GM21717 (cell line): ENCODE measurements at regions not wholly inside any gene's neighbourhood (a gene's known extent, or its start where the extent isn't known, plus 50 kb on each side); places are given as distances from the start of the nearest gene placed in this dataset.

Experiments
- ATAC-seq: cut with Tn5 transposase; IDR thresholded peaks from one replicate; pipeline ENCODE4 v1.9.1; 2021; ENCODE audit warnings: mild to moderate bottlenecking, moderate library complexity; ENCODE audit not compliant: unreplicated experiment

DNA sequence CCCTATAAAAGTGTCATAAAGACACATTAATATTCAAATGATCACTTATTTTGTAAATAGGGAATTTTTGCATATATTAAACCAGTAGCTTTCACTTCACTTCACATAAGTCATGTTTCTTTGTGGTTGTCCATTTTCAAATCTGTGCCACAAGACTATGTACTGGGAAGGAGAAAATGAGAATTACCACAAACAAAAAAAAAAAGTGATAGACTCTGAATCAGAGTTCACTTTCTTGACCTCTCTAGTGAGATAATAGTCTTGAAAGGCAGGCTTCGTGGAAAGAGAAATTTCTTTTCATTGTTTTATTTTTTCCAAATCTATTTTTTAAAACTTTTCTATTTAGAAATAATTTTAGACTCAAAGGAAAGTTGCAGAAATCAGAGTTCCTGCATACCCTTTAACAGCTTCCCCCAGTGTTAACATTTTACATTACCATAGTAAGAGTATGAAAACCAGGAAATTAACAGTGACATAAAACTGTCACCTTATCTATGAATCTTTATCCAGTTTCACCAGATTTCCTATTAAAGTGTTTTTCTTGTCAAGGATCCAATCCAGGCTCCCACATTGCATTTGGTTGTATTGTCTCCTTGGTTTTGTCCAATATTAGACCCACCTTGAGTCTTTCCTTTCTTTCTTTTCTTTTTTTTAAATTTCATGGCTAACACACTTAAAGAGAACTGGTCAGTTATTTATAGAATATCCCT is 215.4 kb upstream of the PGRMC2 start:
- ATAC-seq, result no peak

DNA sequence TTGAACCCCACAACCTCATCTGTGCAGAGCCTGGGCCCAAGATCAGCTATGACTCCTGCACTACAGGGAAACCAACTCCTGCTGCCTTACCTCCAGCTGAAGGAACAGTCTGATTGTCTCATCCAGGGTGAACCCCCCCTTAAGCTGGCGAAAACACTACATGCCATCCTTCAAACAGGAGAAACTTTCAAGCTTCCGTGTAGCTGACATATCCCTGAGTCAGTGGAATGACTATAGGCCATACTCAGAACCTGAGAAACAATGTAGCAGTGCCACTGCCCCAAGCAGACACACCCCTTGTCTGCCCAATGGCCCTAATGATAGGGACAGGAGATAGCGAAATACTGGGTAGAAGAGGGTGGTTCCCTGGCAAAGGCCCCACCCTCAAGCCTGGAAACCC is 213.6 kb upstream of the PGRMC2 start:
- no peak for ATAC-seq

GRCh38 chr4:128488055-128488705 is 200.6 kb upstream of the PGRMC2 start:
- ATAC-seq, result no peak

- no peak for ATAC-seq
Observed at GRCh38 chr4:128484896-128485295, 197.3 kb upstream of the PGRMC2 start.

DNA sequence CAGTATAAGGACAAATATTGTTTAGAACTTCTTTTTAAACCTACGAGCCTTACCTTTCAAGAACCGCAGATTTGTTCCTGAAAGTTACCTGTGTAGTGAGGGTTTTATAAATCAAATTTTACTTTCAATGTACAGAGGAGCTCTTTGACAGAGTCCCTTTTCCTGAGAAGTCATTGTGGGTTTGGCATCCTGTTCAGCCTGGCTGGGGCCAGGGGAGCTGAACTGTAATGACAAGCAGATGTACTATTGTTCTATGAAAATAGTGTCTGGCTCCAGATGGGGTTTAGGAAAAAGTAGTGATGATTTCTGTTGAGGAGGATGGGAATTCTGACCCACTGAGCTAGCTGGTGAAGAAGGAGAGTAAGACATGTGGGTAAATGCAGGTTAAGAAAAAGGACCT is 196.2 kb upstream of the PGRMC2 start:
- ATAC-seq, result no peak

DNA sequence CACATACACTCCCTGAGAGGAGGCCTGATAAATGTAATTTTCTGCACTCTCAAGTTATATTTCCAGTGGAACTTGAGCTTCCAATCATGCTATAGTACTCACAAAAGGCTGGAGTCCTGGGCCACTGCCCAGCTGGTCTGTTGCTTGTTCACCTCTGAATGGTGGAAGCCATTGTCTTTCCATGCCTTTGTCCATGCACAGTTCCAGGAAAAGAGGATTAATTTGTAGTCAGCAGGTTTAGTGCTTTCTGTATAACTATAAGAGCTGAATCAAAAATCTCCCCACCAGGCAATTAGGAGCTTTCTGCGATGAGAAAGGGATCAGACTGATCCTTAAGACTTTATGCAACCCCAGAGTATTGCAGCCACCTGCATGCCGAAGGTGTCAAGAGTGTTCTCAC is 195.4 kb upstream of the PGRMC2 start:
- no peak for ATAC-seq

DNA sequence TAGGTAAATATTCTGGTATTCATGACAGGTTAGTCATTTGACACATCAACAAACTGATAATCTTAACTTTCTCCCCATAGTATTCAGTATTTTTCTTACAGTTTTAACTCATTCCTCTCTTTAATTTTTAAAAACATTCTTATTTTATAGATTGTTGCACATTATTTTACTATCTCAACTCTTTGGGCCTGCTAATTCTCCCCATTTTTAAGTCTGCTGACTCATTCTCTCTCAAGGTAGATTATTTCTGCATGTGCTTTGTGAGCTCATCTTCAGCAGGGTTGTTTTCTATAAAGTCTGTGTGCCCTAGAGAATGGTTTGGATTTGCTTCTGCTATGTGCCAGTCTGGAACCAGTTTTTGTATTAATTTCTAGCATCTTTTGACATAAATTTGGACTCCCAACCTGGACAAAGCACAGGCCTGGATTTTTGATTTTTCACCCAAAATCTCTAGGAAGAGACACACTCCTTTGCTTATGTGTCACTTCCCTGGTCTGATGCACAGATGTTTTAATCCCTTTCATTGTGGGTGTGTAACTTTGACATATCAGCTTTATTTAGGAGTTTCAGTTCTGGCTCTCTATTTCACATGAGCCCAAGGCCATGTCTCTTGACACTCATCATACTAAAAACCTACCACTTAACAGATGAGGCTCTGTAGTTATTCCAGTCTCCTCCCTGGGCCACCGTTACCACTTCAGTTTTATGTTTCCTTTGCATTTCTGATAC is 194.3 kb upstream of the PGRMC2 start:
- ATAC-seq, result no peak

- no peak for ATAC-seq
Observed at GRCh38 chr4:128480945-128481344, 193.3 kb upstream of the PGRMC2 start.

GRCh38 chr4:128477540-128477939 is 189.9 kb upstream of the PGRMC2 start:
- ATAC-seq, result no peak

DNA sequence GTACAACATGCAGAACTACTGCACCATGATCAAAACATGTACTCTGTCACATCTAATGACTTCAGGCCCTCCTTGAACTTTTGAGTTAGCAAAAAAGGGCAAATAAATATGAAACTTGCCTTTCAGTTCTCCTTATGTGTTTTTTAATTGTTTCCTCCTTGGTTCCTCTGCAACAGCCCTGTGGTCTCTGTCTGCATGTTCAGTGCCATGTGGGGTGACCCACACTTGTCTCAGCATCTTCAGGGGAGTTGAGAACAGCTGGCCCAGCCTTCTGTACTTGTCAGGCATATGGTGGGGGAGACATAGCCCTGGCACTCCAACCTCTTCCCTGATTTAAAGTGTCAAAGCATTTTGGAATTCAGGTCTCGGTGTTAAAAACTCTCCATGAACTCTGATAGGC is 188.0 kb upstream of the PGRMC2 start:
- no peak for ATAC-seq

GRCh38 chr4:128471576-128471975 is 184.0 kb upstream of the PGRMC2 start:
- no peak for ATAC-seq

GRCh38 chr4:128470492-128471053 is 183.0 kb upstream of the PGRMC2 start:
- no peak for ATAC-seq

GRCh38 chr4:128468123-128468989 is 180.7 kb upstream of the PGRMC2 start:
- ATAC-seq, result no peak

DNA sequence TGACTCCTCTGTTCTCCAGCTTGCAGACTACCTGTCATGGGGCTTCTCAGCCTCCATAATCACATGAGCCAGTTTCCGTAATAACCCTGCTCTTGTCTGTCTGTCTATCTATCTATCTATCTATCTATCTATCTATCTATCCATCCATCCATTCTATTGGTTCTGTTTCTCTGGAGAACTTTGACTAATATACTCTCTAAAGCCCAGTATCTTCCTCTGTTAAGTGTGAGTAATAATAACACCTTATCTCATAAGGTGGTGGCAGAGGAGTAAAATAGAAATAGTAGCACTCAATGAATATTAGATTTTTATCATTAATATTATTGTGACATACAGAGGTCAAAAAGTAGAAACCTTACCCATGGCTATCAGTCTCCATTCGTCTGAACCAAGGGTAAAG is 177.9 kb upstream of the PGRMC2 start:
- no peak for ATAC-seq

DNA sequence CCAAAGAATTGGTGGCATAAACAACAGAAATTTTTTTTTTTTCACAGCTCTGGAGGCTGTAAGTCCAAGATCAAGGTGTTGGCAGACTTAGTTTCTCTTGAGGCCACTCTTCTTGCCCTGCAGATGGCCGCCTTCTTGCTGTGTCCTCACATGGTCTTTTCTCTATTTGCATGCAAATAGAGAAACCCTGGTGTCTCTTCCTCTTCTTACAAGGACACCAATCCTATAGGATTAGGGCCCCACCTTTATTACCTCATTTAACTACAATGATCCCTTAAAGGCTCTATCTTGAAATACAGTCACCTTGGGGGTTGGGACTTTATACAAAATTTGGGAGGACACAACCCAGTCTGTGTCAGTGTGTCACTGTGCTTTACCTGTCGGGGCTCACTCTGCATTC is 175.4 kb upstream of the PGRMC2 start:
- ATAC-seq, result no peak

GRCh38 chr4:128462103-128462783 is 174.6 kb upstream of the PGRMC2 start:
- no peak for ATAC-seq

- no peak for ATAC-seq
Observed at GRCh38 chr4:128461291-128462102, 173.9 kb upstream of the PGRMC2 start.

DNA sequence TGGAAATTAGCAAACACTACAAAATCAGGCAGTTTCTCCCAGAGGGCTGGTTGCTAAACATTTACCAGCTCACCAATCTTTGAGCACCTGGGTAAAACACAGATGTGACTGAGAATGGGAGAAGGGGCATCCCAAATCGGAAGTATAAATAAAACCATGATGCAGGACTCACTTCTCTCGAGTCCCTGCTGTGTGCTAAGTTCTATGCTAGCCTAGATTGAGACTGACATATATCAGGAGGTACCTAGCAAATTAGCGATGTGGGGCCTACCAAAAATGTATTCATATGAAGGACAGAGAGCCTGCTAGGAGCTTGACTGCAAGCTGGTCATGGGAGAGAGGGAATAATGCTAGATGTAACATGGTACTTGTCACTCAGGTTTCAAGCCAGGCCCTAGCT is 171.9 kb upstream of the PGRMC2 start:
- no peak for ATAC-seq

DNA sequence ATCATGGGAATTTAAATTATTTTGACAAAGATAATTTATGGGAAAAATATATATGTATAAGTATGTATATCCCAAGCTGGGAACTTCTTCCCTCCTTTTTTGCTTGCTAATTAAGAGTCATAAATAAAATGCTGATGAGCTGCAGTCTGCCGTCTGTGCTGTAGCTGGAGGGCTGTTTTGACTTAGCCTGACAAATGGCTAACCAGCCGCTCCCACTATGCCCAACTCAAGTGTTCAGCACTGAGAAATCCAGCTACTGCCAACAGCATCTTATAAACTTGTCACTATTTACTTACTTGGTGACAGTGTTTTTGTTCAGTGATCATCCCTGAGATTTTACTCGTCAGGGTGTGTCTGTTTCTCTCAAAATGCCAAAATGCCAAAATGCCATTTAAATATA is 171.2 kb upstream of the PGRMC2 start:
- no peak for ATAC-seq
